ENCODE measurements at regions not wholly inside any gene's neighbourhood (a gene's known extent, or its start where the extent isn't known, plus 50 kb on each side); places are given as distances from the start of the nearest gene placed in this dataset.
"Not testable (repeated sequence)": the region's sequence is repeated elsewhere in the genome, so short reads cannot be mapped to it uniquely, and the experiment has no call there.

- no peak for DNase-seq (ENCODE audit: low read depth)
Measured at GRCh38 chr9:95732802-95733688, 142.4 kb upstream of the ERCC6L2 start.

- no peak for DNase-seq (ENCODE audit: low read depth)
Measured at GRCh38 chr9:95731876-95732275, 143.6 kb upstream of the ERCC6L2 start.

GRCh38 chr9:95729669-95730368 is 145.7 kb upstream of the ERCC6L2 start:
- no peak for DNase-seq (ENCODE audit: low read depth)

GRCh38 chr9:95729046-95729445 is 146.4 kb upstream of the ERCC6L2 start:
- DNase-seq (ENCODE audit: low read depth): no peak

GRCh38 chr9:95727947-95728520 is 147.5 kb upstream of the ERCC6L2 start:
- no peak for DNase-seq (ENCODE audit: low read depth)

- DNase-seq (ENCODE audit: low read depth): no peak
Measured at GRCh38 chr9:95726756-95727155, 148.7 kb upstream of the ERCC6L2 start.

GRCh38 chr9:95725045-95725444 is 150.4 kb upstream of the ERCC6L2 start:
- DNase-seq (ENCODE audit: low read depth): no peak

GRCh38 chr9:95724253-95724991 is 151.1 kb upstream of the ERCC6L2 start:
- DNase-seq (ENCODE audit: low read depth): peak; percentile 27

- DNase-seq (ENCODE audit: low read depth): no peak
Measured at GRCh38 chr9:95722141-95722540, 153.3 kb upstream of the ERCC6L2 start.

GRCh38 chr9:95721061-95721531 is 154.4 kb upstream of the ERCC6L2 start:
- no peak for DNase-seq (ENCODE audit: low read depth)

- DNase-seq (ENCODE audit: low read depth): no peak
Measured at GRCh38 chr9:95720496-95720895, 155.0 kb upstream of the ERCC6L2 start.

- no peak for DNase-seq (ENCODE audit: low read depth)
Measured at GRCh38 chr9:95719354-95719753, 156.1 kb upstream of the ERCC6L2 start.

- no peak for DNase-seq (ENCODE audit: low read depth)
Measured at GRCh38 chr9:95718263-95718662, 157.2 kb upstream of the ERCC6L2 start.

GRCh38 chr9:95715868-95716435 is 159.5 kb upstream of the ERCC6L2 start:
- no peak for DNase-seq (ENCODE audit: low read depth)

GRCh38 chr9:95710446-95710845 is 165.0 kb upstream of the ERCC6L2 start:
- DNase-seq (ENCODE audit: low read depth): no peak

GRCh38 chr9:95696701-95697100 is 178.8 kb upstream of the ERCC6L2 start:
- no peak for DNase-seq (ENCODE audit: low read depth)

GRCh38 chr9:95691435-95691834 is 174.7 kb upstream of the PTCH1 start:
- no peak for DNase-seq (ENCODE audit: low read depth)

GRCh38 chr9:95689669-95690068 is 172.9 kb upstream of the PTCH1 start:
- DNase-seq (ENCODE audit: low read depth): no peak

GRCh38 chr9:95684516-95684915 is 167.7 kb upstream of the PTCH1 start:
- DNase-seq (ENCODE audit: low read depth): no peak

GRCh38 chr9:95680306-95680705 is 163.5 kb upstream of the PTCH1 start:
- not testable (repeated sequence) for DNase-seq (ENCODE audit: low read depth)

- DNase-seq (ENCODE audit: low read depth): no peak
Measured at GRCh38 chr9:95679874-95680273, 163.1 kb upstream of the PTCH1 start.

- DNase-seq (ENCODE audit: low read depth): no peak
Measured at GRCh38 chr9:95678759-95679158, 162.0 kb upstream of the PTCH1 start.

All from stimulated activated CD8-positive, alpha-beta memory T cell treated with anti-CD3 and anti-CD28 coated beads, Interleukin-12 subunit alpha, Interleukin-12 subunit beta, amount 100 ng/mL, for 4 hours (primary cell).